CD4-positive, alpha-beta memory T cell (primary cell): ENCODE measurements at regions not wholly inside any gene's neighbourhood (a gene's known extent, or its start where the extent isn't known, plus 50 kb on each side); places are given as distances from the start of the nearest gene placed in this dataset.

Experiments
- CTCF ChIA-PET: fragments of 350-600 bp; sonication (Branson Sonifier 250); formaldehyde crosslinking; loops from one replicate; lab custom pipeline; 2021; ENCODE audit warnings: inconsistent platforms; ENCODE audit not compliant: partially characterized antibody; lab: Charles Lee
- POLR2A ChIA-PET: fragments of 350-600 bp; sonication (Branson Sonifier 250); formaldehyde crosslinking; loops from one replicate; lab custom pipeline; 2021; ENCODE audit not compliant: partially characterized antibody; lab: Charles Lee
- DNase-seq, 5 donors: peaks; one replicate each; pipeline versions ENCODE4 v3.0.0 to v3.0.0-alpha.2; 2020 to 2022; ENCODE audit warnings: mixed read lengths in 1 of 5
- H3K27ac ChIP-seq: one replicate; pipeline ENCODE4 v1.7.0; 2013; ENCODE audit warnings: low read depth, low read length
- H3K27me3 ChIP-seq: 2 replicates; pipeline ENCODE4 v1.7.0; 2013; ENCODE audit warnings: mild to moderate bottlenecking, low read length, moderate library complexity; ENCODE audit not compliant: insufficient read depth
- H3K36me3 ChIP-seq: 2 replicates; pipeline ENCODE4 v1.7.0; 2013; ENCODE audit warnings: mild to moderate bottlenecking, low read length, moderate library complexity; ENCODE audit not compliant: insufficient read depth
- H3K4me1 ChIP-seq: 2 replicates; pipeline ENCODE4 v1.7.0; 2013; ENCODE audit warnings: mild to moderate bottlenecking, low read length, moderate library complexity; ENCODE audit not compliant: insufficient read depth
- H3K4me3 ChIP-seq, 2 donors: one replicate each; pipeline ENCODE4 v1.7.0; 2013; ENCODE audit warnings: low read length in 2 of 2, mild to moderate bottlenecking in 1 of 2
- H3K9me3 ChIP-seq, 2 donors: one replicate each; pipeline ENCODE4 v1.7.0; 2013; ENCODE audit warnings: low read length in 2 of 2, control low read depth in 1 of 2; ENCODE audit not compliant: control insufficient read depth in 1 of 2
- H3K27ac Mint-ChIP-seq, 7 donors: one replicate each; pipeline ENCODE4 v1.8.0; 2020 to 2021; ENCODE audit warnings: mixed read lengths in 7 of 7, mild to moderate bottlenecking in 6 of 7, inconsistent platforms in 3 of 7, moderate library complexity in 3 of 7
- H3K27me3 Mint-ChIP-seq, 2 donors: one replicate each; pipeline ENCODE4 v1.8.0; 2020 to 2021; ENCODE audit warnings: mixed read lengths in 2 of 2
- H3K36me3 Mint-ChIP-seq, 2 donors: one replicate each; pipeline ENCODE4 v1.8.0; 2020 to 2021; ENCODE audit warnings: mixed read lengths in 2 of 2, inconsistent platforms in 1 of 2, mild to moderate bottlenecking in 1 of 2
- H3K4me1 Mint-ChIP-seq, 4 donors: one replicate each; pipeline ENCODE4 v1.8.0; 2020 to 2021; ENCODE audit warnings: mixed read lengths in 4 of 4, mild to moderate bottlenecking in 1 of 4
- H3K4me3 Mint-ChIP-seq, 8 donors: one replicate each; pipeline ENCODE4 v1.8.0; 2020 to 2021; ENCODE audit warnings: mixed read lengths in 8 of 8, mild to moderate bottlenecking in 7 of 8, moderate library complexity in 6 of 8, inconsistent platforms in 3 of 8
- H3K9me3 Mint-ChIP-seq, 8 donors: one replicate each; pipeline ENCODE4 v1.8.0; 2020 to 2021; ENCODE audit warnings: mixed read lengths in 8 of 8, mild to moderate bottlenecking in 5 of 8, inconsistent platforms in 3 of 8, moderate library complexity in 1 of 8
- intact Hi-C: fragments of 100-400 bp; cut with micrococcal nuclease; formaldehyde crosslinking; loops from one replicate; pipeline ENCODE4 v1.15.1; 2023

DNA sequence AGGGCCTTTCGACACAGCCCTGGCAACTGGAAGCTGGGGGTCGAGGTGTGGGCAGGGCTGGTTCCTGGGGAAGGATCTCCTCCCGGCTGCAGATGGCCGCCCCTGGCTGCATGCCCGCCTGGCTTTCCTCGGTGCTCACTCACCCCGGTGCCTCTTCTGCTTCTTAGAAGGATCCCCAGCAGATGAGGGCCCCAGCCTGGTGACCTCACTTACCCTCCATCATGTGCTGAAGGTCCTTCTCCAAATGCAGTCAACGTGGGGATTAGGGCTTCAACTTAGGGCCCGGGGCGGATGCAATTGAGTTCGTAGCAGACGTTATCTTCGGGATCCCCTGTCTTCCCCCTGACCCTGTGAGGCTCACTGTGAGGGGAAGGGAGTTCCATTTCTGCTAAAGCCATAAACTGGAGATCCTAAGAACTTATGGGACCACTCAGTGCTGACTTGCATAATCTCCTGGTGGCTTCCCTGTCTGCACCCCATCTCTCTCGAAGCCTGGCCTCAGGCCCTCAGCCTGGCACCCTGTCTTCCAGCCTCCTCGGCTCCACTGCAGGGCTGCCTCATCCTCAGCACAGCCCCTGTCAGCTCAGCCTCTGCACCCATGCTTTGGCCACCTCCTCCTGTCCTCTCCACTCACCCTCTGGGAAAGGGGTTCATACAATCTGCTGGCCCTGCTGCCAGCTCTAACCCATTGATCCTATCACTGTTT lies 92.6 kb downstream of the THBS2 start:
- Histone ChIP-seq H3K9me3 (no peaks in the 10 kb centered on the region), H3K27ac (no peak overlapping the region), H3K4me1 (no peaks in the 10 kb centered on the region), H3K27me3 (no peaks in the 10 kb centered on the region), H3K4me3 (no peak overlapping the region), H3K36me3 (no peaks in the 10 kb centered on the region)
- no peak overlapping the region for H3K4me3 Mint-ChIP-seq
- ChIA-PET CTCF (no interaction called here), POLR2A (no interaction called here)
- intact Hi-C loops = no loop called here
- H3K27me3 Mint-ChIP-seq = peaks cover 2 to 5% of the 10 kb centered on the region in 2 donors
- H3K4me1 Mint-ChIP-seq = no peaks in the 10 kb centered on the region
- no peak overlapping the region for H3K27ac Mint-ChIP-seq
- DNase-seq = no peak
- no peaks in the 10 kb centered on the region for H3K36me3 Mint-ChIP-seq
- peaks cover 0 to 1% (median 0%) of the 10 kb centered on the region in 8 donors for H3K9me3 Mint-ChIP-seq

GRCh38 chr6:169160091-169160854 lies 93.4 kb downstream of the THBS2 start:
- intact Hi-C loops = no loop called here
- CTCF ChIA-PET = no interaction called here
- H3K9me3 Mint-ChIP-seq = peaks cover 0 to 1% (median 0%) of the 10 kb centered on the region in 8 donors

DNA sequence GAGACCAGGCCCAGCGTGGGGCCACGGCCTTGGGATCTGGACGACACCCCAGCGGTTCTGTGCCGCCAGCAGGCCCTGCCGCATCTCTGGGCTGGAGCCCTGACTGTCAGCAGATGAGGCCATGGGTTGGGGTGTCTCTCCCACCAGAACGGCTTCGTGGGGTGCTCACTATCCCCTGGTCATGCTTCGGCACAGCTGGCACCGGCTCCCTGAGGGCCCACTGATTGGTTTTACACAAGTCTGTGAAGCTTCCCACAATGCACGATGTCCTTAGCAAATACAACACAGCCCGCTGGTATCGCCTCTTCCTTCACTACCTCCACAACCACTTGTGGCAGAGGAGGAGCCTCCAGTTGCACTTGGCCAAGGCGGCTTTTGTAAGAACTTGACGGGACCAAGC lies 94.3 kb downstream of the THBS2 start:
- Mint-ChIP-seq H3K9me3 (peaks cover 0 to 1% (median 0%) of the 10 kb centered on the region in 8 donors), H3K36me3 (no peaks in the 10 kb centered on the region), H3K27me3 (peaks cover 8% of the 10 kb centered on the region in 2 donors), H3K4me1 (no peaks in the 10 kb centered on the region), H3K27ac (no peak overlapping the region), H3K4me3 (no peak overlapping the region)
- H3K27me3 ChIP-seq = no peaks in the 10 kb centered on the region
- ChIA-PET CTCF (no interaction called here), POLR2A (no interaction called here)
- H3K9me3 ChIP-seq = no peaks in the 10 kb centered on the region
- intact Hi-C loops = no loop called here
- no peak overlapping the region for H3K4me3 ChIP-seq
- H3K4me1 ChIP-seq = no peaks in the 10 kb centered on the region
- H3K27ac ChIP-seq = no peak overlapping the region
- no peak for DNase-seq
- no peaks in the 10 kb centered on the region for H3K36me3 ChIP-seq

More at GRCh38 chr6:169160091-169160854, 93.4 kb downstream of the THBS2 start:
- Mint-ChIP-seq H3K4me3 (no peak overlapping the region), H3K4me1 (no peaks in the 10 kb centered on the region), H3K36me3 (no peaks in the 10 kb centered on the region), H3K27me3 (peaks cover 3 to 7% of the 10 kb centered on the region in 2 donors), H3K27ac (no peak overlapping the region)
- Histone ChIP-seq H3K4me3 (no peak overlapping the region), H3K36me3 (no peaks in the 10 kb centered on the region), H3K27me3 (no peaks in the 10 kb centered on the region), H3K9me3 (no peaks in the 10 kb centered on the region), H3K4me1 (no peaks in the 10 kb centered on the region), H3K27ac (no peak overlapping the region)
- DNase-seq = no peak
- POLR2A ChIA-PET = no interaction called here

DNA sequence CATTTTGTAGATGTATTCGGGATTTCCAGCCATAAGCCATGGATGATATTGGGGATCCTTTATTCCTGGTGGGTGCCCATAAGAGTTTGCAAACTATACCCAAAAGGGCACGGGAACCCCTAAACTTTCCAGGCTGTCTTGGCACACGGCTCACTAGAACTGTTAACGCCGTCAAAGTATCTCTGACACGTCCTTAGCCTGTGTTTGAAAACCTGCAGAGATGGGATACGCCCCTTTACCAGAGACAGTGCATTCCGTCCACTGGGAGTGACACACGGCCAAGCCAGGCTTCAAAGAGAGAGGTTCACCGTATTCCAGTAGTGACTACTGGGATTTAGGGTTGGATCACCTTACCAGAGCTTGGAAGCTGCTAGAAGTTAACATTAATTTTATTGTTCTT lies 95.0 kb downstream of the THBS2 start:
- Histone ChIP-seq H3K9me3 (no peaks in the 10 kb centered on the region), H3K36me3 (no peaks in the 10 kb centered on the region), H3K27me3 (no peaks in the 10 kb centered on the region), H3K4me3 (no peak overlapping the region), H3K27ac (no peak overlapping the region), H3K4me1 (no peaks in the 10 kb centered on the region)
- no peak overlapping the region for H3K27ac Mint-ChIP-seq
- ChIA-PET CTCF (no interaction called here), POLR2A (no interaction called here)
- peaks cover 8 to 13% of the 10 kb centered on the region in 2 donors for H3K27me3 Mint-ChIP-seq
- H3K4me3 Mint-ChIP-seq = no peak overlapping the region
- intact Hi-C loops = no loop called here
- DNase-seq = no peak
- peaks cover 0 to 1% (median 0%) of the 10 kb centered on the region in 8 donors for H3K9me3 Mint-ChIP-seq
- H3K36me3 Mint-ChIP-seq = no peaks in the 10 kb centered on the region
- no peaks in the 10 kb centered on the region for H3K4me1 Mint-ChIP-seq

- Mint-ChIP-seq H3K4me1 (no peaks in the 10 kb centered on the region), H3K36me3 (no peaks in the 10 kb centered on the region), H3K27me3 (peaks cover 11 to 13% of the 10 kb centered on the region in 2 donors), H3K9me3 (peaks cover 0 to 5% (median 0%) of the 10 kb centered on the region in 8 donors), H3K4me3 (no peak overlapping the region), H3K27ac (no peak overlapping the region)
- Histone ChIP-seq H3K27ac (no peak overlapping the region), H3K36me3 (no peaks in the 10 kb centered on the region), H3K27me3 (no peaks in the 10 kb centered on the region), H3K4me1 (no peaks in the 10 kb centered on the region), H3K4me3 (no peak overlapping the region), H3K9me3 (no peaks in the 10 kb centered on the region)
- POLR2A ChIA-PET = no interaction called here
- CTCF ChIA-PET = no interaction called here
- DNase-seq = no peak
- intact Hi-C loops = no loop called here
These were observed 95.5 kb downstream of the THBS2 start for GRCh38 chr6:169158174-169158573.

GRCh38 chr6:169157197-169158148 lies 96.2 kb downstream of the THBS2 start:
- ChIA-PET CTCF (no interaction called here), POLR2A (no interaction called here)
- no peak overlapping the region for H3K27ac Mint-ChIP-seq
- intact Hi-C loops = no loop called here
- no peak overlapping the region for H3K4me3 Mint-ChIP-seq
- Histone ChIP-seq H3K4me1 (no peaks in the 10 kb centered on the region), H3K4me3 (no peak overlapping the region), H3K9me3 (no peaks in the 10 kb centered on the region), H3K36me3 (no peaks in the 10 kb centered on the region), H3K27me3 (no peaks in the 10 kb centered on the region), H3K27ac (no peak overlapping the region)
- no peak for DNase-seq
- peaks cover 0 to 5% (median under 1%) of the 10 kb centered on the region in 8 donors for H3K9me3 Mint-ChIP-seq
- peaks cover 11 to 13% of the 10 kb centered on the region in 2 donors for H3K27me3 Mint-ChIP-seq
- H3K4me1 Mint-ChIP-seq = no peaks in the 10 kb centered on the region
- no peaks in the 10 kb centered on the region for H3K36me3 Mint-ChIP-seq

- Histone ChIP-seq H3K27me3 (no peaks in the 10 kb centered on the region), H3K27ac (no peak overlapping the region), H3K9me3 (no peaks in the 10 kb centered on the region), H3K4me1 (no peaks in the 10 kb centered on the region), H3K4me3 (no peak overlapping the region), H3K36me3 (no peaks in the 10 kb centered on the region)
- no peak for DNase-seq
- CTCF ChIA-PET = no interaction called here
- Mint-ChIP-seq H3K27ac (no peak overlapping the region), H3K4me3 (no peak overlapping the region), H3K4me1 (no peaks in the 10 kb centered on the region), H3K9me3 (peaks cover 0 to 5% (median under 1%) of the 10 kb centered on the region in 8 donors), H3K27me3 (peaks cover 11 to 13% of the 10 kb centered on the region in 2 donors), H3K36me3 (no peaks in the 10 kb centered on the region)
- intact Hi-C loops = no loop called here
- POLR2A ChIA-PET = no interaction called here
These were observed 96.9 kb downstream of the THBS2 start for GRCh38 chr6:169156793-169157147.
